Erythroblast (primary cell): ENCODE measurements at regions not wholly inside any gene's neighbourhood (a gene's known extent, or its start where the extent isn't known, plus 50 kb on each side); places are given as distances from the start of the nearest gene placed in this dataset.

Experiments
- DNase-seq, 2 experiments: peaks; one replicate each; lab custom pipeline; 2025; lab: John Stamatoyannopoulos, UW
- GATA1 ChIP-seq: IDR thresholded peaks from 2 replicates; pipeline ENCODE4 v1.6.1; 2011; ENCODE audit warnings: low read depth, mild to moderate bottlenecking, control low read depth, low read length, moderate library complexity
- POLR2A ChIP-seq: IDR thresholded peaks from 2 replicates; pipeline ENCODE4 v1.6.1; 2011; ENCODE audit warnings: mild to moderate bottlenecking, low read length

- no peak for TF ChIP-seq POLR2A
- TF ChIP-seq GATA1: no peak
- no peak for DNase-seq
These were observed 86.5 kb upstream of the SEC11C start for GRCh38 chr18:59052965-59053820.

GRCh38 chr18:59054496-59055287 lies 85.0 kb upstream of the SEC11C start:
- DNase-seq: no peak
- no peak for TF ChIP-seq GATA1
- TF ChIP-seq POLR2A: no peak

- TF ChIP-seq GATA1 (no peak), POLR2A (no peak)
- DNase-seq: no peak
These were observed 84.2 kb upstream of the SEC11C start for GRCh38 chr18:59055345-59056032.

GRCh38 chr18:59056706-59057492 lies 82.8 kb upstream of the SEC11C start:
- peak; percentile 62 to 74 for DNase-seq
- TF ChIP-seq POLR2A (no peak), GATA1 (no peak)

- TF ChIP-seq GATA1: no peak
- TF ChIP-seq POLR2A: no peak
- no peak for DNase-seq
These were observed 82.2 kb upstream of the SEC11C start for GRCh38 chr18:59057493-59057795.

GRCh38 chr18:59057969-59058368 lies 81.7 kb upstream of the SEC11C start:
- DNase-seq: no peak
- no peak for TF ChIP-seq POLR2A
- no peak for TF ChIP-seq GATA1

GRCh38 chr18:59059140-59059539 lies 80.5 kb upstream of the SEC11C start:
- TF ChIP-seq POLR2A (no peak), GATA1 (no peak)
- no peak for DNase-seq

GRCh38 chr18:59060551-59060950 lies 79.1 kb upstream of the SEC11C start:
- no peak for DNase-seq
- no peak for TF ChIP-seq POLR2A

GRCh38 chr18:59061914-59062642 lies 77.6 kb upstream of the SEC11C start:
- no peak for TF ChIP-seq POLR2A
- no peak for TF ChIP-seq GATA1
- no peak for DNase-seq

GRCh38 chr18:59062643-59063006 lies 77.1 kb upstream of the SEC11C start:
- TF ChIP-seq GATA1 (no peak), POLR2A (no peak)
- DNase-seq: no peak

- TF ChIP-seq POLR2A (no peak), GATA1 (no peak)
- DNase-seq: no peak
These were observed 76.3 kb upstream of the SEC11C start for GRCh38 chr18:59063300-59063906.

- TF ChIP-seq GATA1 (no peak), POLR2A (no peak)
These were observed 75.8 kb upstream of the SEC11C start for GRCh38 chr18:59063912-59064311.

More at GRCh38 chr18:59063912-59064311, 75.8 kb upstream of the SEC11C start:
- no peak for DNase-seq
